ENCODE measurements at regions not wholly inside any gene's neighbourhood (a gene's known extent, or its start where the extent isn't known, plus 50 kb on each side); places are given as distances from the start of the nearest gene placed in this dataset.

DNA sequence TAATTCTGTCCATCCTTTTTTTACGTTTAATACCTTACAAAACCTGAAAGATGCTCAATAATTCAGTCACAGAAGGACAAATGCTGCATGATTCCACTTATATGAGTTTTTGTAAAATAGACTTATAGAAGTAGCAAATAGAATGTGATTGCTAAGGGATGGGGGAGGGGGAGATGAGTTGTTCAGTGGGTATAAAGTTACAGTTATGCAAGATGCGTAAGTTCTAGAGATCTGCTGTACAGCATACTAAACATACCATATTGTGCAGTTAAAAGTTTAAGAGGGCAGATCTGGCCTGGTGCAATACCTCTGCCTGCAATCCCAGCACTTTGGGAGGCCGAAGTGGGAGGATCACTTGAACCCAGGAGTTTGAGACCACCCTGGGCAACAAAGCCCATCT lies 78.8 kb downstream of the TET3 start:
- H3K27ac ChIP-seq (ENCODE audit: low read depth, low read length), result no peak overlapping the region
- TF ChIP-seq CTCF (IDR thresholded peaks at IDR 0.05; ENCODE audit: low read depth, low read length), result no peak
- CTCF ChIA-PET, result no interaction called here
- no peaks in the 10 kb centered on the region for H3K27me3 ChIP-seq (ENCODE audit: control insufficient read depth, insufficient read depth, low read length)
- POLR2A ChIA-PET, result no interaction called here
- H3K9me3 ChIP-seq (ENCODE audit: control insufficient read depth, insufficient read depth, low read length), result no peaks in the 10 kb centered on the region
- H3K4me3 ChIP-seq (ENCODE audit: low read depth, low read length), result no peak overlapping the region
- peak; percentile 37 for DNase-seq (ENCODE audit: low read depth, low spot score)

GRCh38 chr2:74065456-74065855 lies 80.7 kb downstream of the TET3 start:
- Histone ChIP-seq H3K4me3 (ENCODE audit: low read depth, low read length) (no peak overlapping the region), H3K9me3 (ENCODE audit: control insufficient read depth, insufficient read depth, low read length) (no peaks in the 10 kb centered on the region), H3K27ac (ENCODE audit: low read depth, low read length) (no peak overlapping the region), H3K27me3 (ENCODE audit: control insufficient read depth, insufficient read depth, low read length) (no peaks in the 10 kb centered on the region)
- CTCF ChIA-PET, result no interaction called here
- TF ChIP-seq CTCF (IDR thresholded peaks at IDR 0.05; ENCODE audit: low read depth, low read length), result no peak
- no peak for DNase-seq (ENCODE audit: low read depth, low spot score)
- POLR2A ChIA-PET, result no interaction called here

DNA sequence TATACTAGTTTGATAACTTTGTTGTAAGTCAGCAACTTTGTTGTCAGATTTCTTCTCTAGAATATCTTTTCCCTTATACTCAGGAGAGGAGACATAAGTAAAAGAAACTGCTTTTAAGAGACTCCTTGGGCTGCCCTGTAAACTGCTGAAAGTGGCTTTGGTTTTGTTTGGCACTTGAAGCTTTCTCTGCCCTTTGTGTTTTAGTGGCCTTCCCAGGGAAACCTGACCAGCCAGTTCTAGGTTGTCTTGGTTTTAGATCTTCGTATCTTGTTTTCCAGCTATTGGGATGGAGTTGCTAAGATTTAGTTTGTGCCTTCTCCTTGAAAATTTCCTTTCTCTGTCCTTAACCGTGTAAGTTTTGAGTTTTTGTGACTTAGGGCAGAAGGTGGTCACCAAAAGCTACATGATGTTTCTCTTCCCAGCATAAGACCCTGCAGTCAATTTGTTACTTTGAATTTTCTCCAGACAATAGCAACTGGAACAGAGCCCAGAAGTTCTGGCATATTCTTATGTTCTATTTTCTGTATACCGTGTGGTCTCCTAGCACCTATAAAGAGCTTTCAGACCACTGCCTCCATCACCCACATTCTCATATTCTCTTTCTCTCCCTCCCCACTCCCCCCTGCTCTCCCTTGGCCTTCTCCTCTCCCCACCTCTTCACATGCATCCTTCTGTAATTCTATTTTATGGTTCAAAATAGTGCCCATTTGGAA lies 81.1 kb downstream of the BOLA3 start:
- ChIA-PET POLR2A (no interaction called here), CTCF (interaction anchor here (0.6 kb wide), 1 partner anchor 430 kb away, joined by 4 read pairs; no protein-coding TSS in a partner anchor)
- DNase-seq (ENCODE audit: low read depth, low spot score), result no peak
- Histone ChIP-seq H3K27ac (ENCODE audit: low read depth, low read length) (no peak overlapping the region), H3K27me3 (ENCODE audit: control insufficient read depth, insufficient read depth, low read length) (no peaks in the 10 kb centered on the region), H3K4me3 (ENCODE audit: low read depth, low read length) (no peak overlapping the region), H3K9me3 (ENCODE audit: control insufficient read depth, insufficient read depth, low read length) (no peaks in the 10 kb centered on the region)
- TF ChIP-seq CTCF (IDR thresholded peaks at IDR 0.05; ENCODE audit: low read depth, low read length), result no peak

DNA sequence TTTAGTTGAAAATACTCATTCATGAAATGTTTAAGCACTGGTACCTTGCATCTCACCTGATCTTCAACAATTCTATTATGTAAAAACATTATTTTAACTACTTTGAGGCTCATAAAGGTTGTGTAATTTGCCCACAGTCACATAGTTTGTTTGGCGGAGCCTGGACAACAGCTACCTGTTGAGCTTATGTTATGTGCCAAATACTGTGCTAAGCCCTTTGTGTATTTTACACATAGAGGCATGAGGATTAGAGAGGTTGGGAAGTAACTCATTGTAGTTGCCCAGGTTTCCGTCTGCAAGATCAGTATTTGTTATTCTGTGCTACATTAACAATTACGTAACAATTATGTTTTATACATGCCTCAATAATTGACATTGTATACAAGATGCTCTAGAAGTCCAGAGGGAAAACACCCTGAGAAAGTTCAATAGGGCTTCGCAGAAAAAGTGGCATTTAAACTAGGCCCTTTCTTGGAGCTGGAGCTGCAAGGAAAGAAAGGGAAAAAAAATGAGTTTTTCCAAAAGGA lies 80.4 kb downstream of the BOLA3 start:
- no peaks in the 10 kb centered on the region for H3K27me3 ChIP-seq (ENCODE audit: control insufficient read depth, insufficient read depth, low read length)
- CTCF ChIA-PET, result no interaction called here
- no peaks in the 10 kb centered on the region for H3K9me3 ChIP-seq (ENCODE audit: control insufficient read depth, insufficient read depth, low read length)
- no peak overlapping the region for H3K27ac ChIP-seq (ENCODE audit: low read depth, low read length)
- no peak for TF ChIP-seq CTCF (IDR thresholded peaks at IDR 0.05; ENCODE audit: low read depth, low read length)
- H3K4me3 ChIP-seq (ENCODE audit: low read depth, low read length), result no peak overlapping the region
- POLR2A ChIA-PET, result no interaction called here
- no peak for DNase-seq (ENCODE audit: low read depth, low spot score)

DNA sequence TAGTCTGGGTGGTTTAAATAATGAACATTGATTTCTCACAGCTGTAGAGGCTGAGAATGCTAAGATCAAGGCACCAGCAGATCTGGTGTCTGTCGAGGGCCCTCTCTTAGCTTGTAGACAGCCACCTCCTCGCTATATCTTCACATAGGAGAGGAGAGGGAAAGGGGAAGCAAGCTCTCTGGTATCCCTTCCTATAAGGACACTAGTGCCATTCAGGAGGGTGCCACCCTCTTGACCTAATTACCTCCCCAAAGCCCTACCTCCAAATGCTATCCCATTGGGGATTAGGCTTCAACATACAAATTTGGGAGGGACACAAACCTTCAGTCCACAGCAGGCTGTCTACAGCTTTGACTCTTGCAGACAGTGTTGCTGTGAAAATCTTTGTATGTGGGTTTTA lies 76.7 kb downstream of the BOLA3 start:
- DNase-seq (ENCODE audit: low read depth, low spot score), result no peak
- Histone ChIP-seq H3K27ac (ENCODE audit: low read depth, low read length) (no peak overlapping the region), H3K9me3 (ENCODE audit: control insufficient read depth, insufficient read depth, low read length) (no peaks in the 10 kb centered on the region), H3K4me3 (ENCODE audit: low read depth, low read length) (no peak overlapping the region), H3K27me3 (ENCODE audit: control insufficient read depth, insufficient read depth, low read length) (no peaks in the 10 kb centered on the region)
- POLR2A ChIA-PET, result interaction anchor here (0.6 kb wide), 1 partner anchor 52 kb away, joined by 14 read pairs; no protein-coding TSS in a partner anchor
- CTCF ChIA-PET, result interaction anchor here (0.5 kb wide), 1 partner anchor 49 kb away, joined by 3 read pairs; no protein-coding TSS in a partner anchor
- no peak for TF ChIP-seq CTCF (IDR thresholded peaks at IDR 0.05; ENCODE audit: low read depth, low read length)
